ENCODE measurements at regions not wholly inside any gene's neighbourhood (a gene's known extent, or its start where the extent isn't known, plus 50 kb on each side); places are given as distances from the start of the nearest gene placed in this dataset.

DNA sequence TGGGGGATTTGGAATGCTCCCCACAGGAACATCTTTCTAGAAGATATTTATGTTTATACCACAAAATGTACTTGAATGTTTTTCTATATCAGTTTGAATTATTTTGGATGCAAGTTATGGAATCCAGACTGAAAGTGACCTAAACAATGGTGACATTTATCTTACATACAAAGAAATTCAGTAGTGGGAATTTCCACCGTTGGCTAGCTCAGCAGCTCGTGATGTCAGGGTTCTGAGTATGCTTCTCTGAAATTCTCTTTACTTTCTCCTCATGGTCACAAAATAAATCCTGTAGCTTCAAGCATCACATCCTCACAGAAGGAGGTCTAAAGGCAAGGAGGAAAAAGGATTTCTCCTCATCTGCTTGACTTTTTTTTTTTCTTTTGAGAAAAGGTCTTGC lies 105.3 kb downstream of the AKAIN1 start:
- TF ChIP-seq, protein P1, sequence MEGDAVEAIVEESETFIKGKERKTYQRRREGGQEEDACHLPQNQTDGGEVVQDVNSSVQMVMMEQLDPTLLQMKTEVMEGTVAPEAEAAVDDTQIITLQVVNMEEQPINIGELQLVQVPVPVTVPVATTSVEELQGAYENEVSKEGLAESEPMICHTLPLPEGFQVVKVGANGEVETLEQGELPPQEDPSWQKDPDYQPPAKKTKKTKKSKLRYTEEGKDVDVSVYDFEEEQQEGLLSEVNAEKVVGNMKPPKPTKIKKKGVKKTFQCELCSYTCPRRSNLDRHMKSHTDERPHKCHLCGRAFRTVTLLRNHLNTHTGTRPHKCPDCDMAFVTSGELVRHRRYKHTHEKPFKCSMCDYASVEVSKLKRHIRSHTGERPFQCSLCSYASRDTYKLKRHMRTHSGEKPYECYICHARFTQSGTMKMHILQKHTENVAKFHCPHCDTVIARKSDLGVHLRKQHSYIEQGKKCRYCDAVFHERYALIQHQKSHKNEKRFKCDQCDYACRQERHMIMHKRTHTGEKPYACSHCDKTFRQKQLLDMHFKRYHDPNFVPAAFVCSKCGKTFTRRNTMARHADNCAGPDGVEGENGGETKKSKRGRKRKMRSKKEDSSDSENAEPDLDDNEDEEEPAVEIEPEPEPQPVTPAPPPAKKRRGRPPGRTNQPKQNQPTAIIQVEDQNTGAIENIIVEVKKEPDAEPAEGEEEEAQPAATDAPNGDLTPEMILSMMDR (IDR thresholded peaks at IDR 0.05; ENCODE audit: low read depth, low read length), result no peak
- TF ChIP-seq, protein P2, sequence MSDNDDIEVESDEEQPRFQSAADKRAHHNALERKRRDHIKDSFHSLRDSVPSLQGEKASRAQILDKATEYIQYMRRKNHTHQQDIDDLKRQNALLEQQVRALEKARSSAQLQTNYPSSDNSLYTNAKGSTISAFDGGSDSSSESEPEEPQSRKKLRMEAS (IDR thresholded peaks at IDR 0.05; ENCODE audit: low read depth, low read length), result no peak
- no peak for DNase-seq (ENCODE audit: low read depth)
- H3K4me3 ChIP-seq (ENCODE audit: low read depth, low read length), result no peak overlapping the region

DNA sequence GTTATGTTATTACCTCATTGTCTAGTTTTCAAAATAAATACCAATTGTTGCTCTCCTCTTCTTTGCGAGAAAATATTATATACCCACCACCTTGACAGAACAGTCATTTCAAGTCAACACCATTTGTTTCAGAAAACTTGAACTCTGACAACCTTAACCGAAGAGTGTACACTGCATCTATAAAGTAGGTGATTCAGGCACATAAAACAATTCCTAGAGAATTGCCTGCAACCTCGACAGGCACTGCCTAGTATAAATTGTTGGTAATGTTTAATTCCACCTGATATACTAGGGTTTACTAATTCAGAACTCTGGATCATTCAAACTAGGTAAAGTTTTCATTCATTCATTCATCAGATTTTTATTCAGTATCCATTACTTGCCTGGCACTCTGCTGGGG lies 121.8 kb downstream of the AKAIN1 start:
- no peak overlapping the region for H3K4me3 ChIP-seq (ENCODE audit: low read depth, low read length)
- no peak for DNase-seq (ENCODE audit: low read depth)
- TF ChIP-seq MYC (IDR thresholded peaks at IDR 0.05; ENCODE audit: low read depth, low read length), result no peak
- TF ChIP-seq, protein P1 (IDR thresholded peaks at IDR 0.05; ENCODE audit: low read depth, low read length), result no peak
- TF ChIP-seq, protein P2 (IDR thresholded peaks at IDR 0.05; ENCODE audit: low read depth, low read length), result no peak
- no peak for TF ChIP-seq POLR2A (IDR thresholded peaks at IDR 0.05; ENCODE audit: extremely low read depth, insufficient read length)

DNA sequence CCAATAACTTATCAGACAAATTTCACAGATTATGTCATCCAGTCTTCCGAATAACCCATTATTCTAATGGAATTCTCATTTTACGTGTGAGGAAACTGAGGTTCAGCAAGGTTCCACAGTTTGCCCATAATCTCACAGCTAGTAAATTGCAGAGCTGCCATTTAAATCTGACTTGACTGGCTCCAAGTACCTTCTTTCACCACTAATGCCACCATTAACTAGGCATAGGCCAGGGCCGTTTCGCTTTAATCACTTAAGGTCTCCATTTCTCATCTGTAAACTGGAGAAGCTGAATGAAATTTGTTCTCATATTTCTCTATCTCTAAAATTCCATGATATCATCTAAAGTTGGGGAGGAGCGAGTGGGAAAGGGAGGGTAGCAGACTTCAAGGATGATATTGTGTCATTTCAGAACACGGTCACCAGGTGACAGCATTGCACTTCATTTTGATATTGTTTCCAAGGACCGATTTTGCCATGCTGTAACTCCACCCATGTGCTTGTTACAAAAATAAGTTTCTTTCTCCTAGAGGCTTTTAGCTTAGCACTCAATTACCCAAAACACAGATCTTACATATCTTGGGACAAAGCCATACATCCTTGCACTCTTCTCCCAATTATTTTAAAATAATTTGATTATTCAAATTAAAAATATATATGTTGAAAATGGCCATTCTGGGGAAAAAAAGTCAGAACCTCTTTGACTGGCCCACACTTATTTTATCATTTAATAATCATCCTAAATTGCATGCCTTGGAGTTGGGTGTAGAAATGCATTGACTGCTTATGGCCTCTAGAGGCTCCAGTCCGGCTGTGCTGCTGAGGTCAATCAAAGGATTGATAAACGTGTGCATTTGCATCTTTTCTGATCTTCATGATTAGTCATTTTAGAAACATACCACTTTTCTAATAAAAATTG lies 123.8 kb downstream of the AKAIN1 start:
- peak; percentile 58 for DNase-seq (ENCODE audit: low read depth)
- H3K4me3 ChIP-seq (ENCODE audit: low read depth, low read length), result no peak overlapping the region
- TF ChIP-seq MYC (IDR thresholded peaks at IDR 0.05; ENCODE audit: low read depth, low read length), result peak; percentile 51; the same call in 1 of the 2 replicates
- TF ChIP-seq, protein P2 (IDR thresholded peaks at IDR 0.05; ENCODE audit: low read depth, low read length), result peak; percentile 59
- TF ChIP-seq, protein P1 (IDR thresholded peaks at IDR 0.05; ENCODE audit: low read depth, low read length), result peak; percentile 26
- TF ChIP-seq POLR2A (IDR thresholded peaks at IDR 0.05; ENCODE audit: extremely low read depth, insufficient read length), result no peak

DNA sequence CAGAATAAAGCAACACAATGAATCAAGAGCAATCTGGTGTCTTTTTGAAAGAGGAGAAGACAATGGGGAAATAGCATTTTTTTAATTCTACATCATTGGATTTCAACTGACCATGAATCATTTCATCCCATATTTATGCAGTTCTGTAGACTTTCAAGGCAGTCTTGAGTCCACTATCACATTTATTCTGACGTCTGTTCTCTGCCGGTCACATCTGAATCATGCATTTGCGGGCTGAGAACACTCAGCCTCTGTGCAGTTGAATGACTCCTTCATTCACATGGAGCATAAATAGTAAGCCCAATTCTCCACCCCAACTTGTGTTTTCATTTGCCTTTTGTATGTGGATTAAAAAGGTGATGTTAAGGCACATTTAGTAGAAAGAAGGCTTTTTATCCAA lies 128.2 kb downstream of the AKAIN1 start:
- H3K4me3 ChIP-seq (ENCODE audit: low read depth, low read length), result no peak overlapping the region
- TF ChIP-seq, protein P2 (IDR thresholded peaks at IDR 0.05; ENCODE audit: low read depth, low read length), result no peak
- TF ChIP-seq POLR2A (IDR thresholded peaks at IDR 0.05; ENCODE audit: extremely low read depth, insufficient read length) (no peak), MYC (IDR thresholded peaks at IDR 0.05; ENCODE audit: low read depth, low read length) (no peak)
- TF ChIP-seq, protein P1 (IDR thresholded peaks at IDR 0.05; ENCODE audit: low read depth, low read length), result no peak
- no peak for DNase-seq (ENCODE audit: low read depth)

DNA sequence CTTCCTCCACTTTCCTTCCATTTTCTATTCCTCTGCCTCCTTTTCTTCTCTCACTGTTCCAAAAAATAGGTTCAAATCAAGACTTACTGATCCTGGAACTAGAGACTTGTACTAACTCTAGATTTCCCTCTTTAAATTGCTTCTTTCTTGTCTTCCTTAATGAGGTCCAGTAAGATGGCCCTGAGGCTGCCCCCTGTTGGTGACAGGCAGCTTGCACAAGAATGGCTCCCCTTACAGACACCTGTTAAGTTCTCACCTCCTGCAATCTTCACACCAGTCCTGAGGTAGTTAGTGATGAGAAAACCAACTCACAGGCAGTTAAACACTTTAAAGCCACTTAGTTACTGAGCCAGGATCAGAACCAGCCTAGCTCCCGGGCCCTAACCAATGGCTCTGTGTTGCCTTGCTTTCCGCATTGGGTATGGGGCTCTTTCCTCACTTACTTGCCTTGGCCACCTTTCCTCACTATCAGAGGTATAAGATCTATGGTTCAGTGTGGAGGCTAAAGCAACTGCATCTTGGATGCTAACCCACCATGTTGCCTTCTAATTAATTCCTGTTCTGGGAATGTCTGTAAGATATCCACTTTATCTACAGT lies 130.6 kb downstream of the AKAIN1 start:
- no peak overlapping the region for H3K4me3 ChIP-seq (ENCODE audit: low read depth, low read length)
- DNase-seq (ENCODE audit: low read depth), result peak; percentile 20
- no peak for TF ChIP-seq POLR2A (IDR thresholded peaks at IDR 0.05; ENCODE audit: extremely low read depth, insufficient read length)
- TF ChIP-seq, protein P1 (IDR thresholded peaks at IDR 0.05; ENCODE audit: low read depth, low read length), result peak; percentile 54

All from NB4 (cell line).